Keratinocyte (primary cell): ENCODE measurements at regions not wholly inside any gene's neighbourhood (a gene's known extent, or its start where the extent isn't known, plus 50 kb on each side); places are given as distances from the start of the nearest gene placed in this dataset.

ENCODE experiments used
- EZH2 ChIP-seq: IDR thresholded peaks from one replicate; pipeline ENCODE4 v1.6.1; 2012; ENCODE audit warnings: inconsistent platforms, mild to moderate bottlenecking, low read length, moderate library complexity
- TF ChIP-seq, protein P1 (sequence below), 3 experiments: IDR thresholded peaks in 1 of 3; conservative IDR thresholded peaks in 1 of 3; optimal IDR thresholded peaks in 1 of 3; 2 replicates in 2 of 3; 3 replicates in 1 of 3; pipeline versions ENCODE3 to v1.5.1; 2011; ENCODE audit warnings: low read length in 3 of 3, mild to moderate bottlenecking in 3 of 3, moderate library complexity in 2 of 3, control low read depth in 1 of 3, inconsistent platforms in 1 of 3; ENCODE audit not compliant: insufficient read depth in 2 of 3; ENCODE audit errors: extremely low read depth in 1 of 3

- TF ChIP-seq, protein P1, sequence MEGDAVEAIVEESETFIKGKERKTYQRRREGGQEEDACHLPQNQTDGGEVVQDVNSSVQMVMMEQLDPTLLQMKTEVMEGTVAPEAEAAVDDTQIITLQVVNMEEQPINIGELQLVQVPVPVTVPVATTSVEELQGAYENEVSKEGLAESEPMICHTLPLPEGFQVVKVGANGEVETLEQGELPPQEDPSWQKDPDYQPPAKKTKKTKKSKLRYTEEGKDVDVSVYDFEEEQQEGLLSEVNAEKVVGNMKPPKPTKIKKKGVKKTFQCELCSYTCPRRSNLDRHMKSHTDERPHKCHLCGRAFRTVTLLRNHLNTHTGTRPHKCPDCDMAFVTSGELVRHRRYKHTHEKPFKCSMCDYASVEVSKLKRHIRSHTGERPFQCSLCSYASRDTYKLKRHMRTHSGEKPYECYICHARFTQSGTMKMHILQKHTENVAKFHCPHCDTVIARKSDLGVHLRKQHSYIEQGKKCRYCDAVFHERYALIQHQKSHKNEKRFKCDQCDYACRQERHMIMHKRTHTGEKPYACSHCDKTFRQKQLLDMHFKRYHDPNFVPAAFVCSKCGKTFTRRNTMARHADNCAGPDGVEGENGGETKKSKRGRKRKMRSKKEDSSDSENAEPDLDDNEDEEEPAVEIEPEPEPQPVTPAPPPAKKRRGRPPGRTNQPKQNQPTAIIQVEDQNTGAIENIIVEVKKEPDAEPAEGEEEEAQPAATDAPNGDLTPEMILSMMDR (optimal IDR thresholded peaks at IDR 0.05 in 1 of 3, IDR thresholded peaks at IDR 0.05 in 1 of 3, conservative IDR thresholded peaks at IDR 0.05 in 1 of 3; ENCODE audit: extremely low read depth in 1 of 3, insufficient read depth in 2 of 3, low read length in 3 of 3), result no peak
- no peak for TF ChIP-seq EZH2
Observed at GRCh38 chr1:5532811-5533210, 459.4 kb downstream of the NPHP4 start.
